GM12878 (cell line): ENCODE measurements at regions not wholly inside any gene's neighbourhood (a gene's known extent, or its start where the extent isn't known, plus 50 kb on each side); places are given as distances from the start of the nearest gene placed in this dataset.
"Not testable (repeated sequence)": the region's sequence is repeated elsewhere in the genome, so short reads cannot be mapped to it uniquely, and the experiment has no call there.

Source experiments
- ATAC-seq: fragments of 200-7000 bp; cut with Tn5 transposase; 3 replicates; pipeline ENCODE4 v1.9.1; 2020; ENCODE audit warnings: mild to moderate bottlenecking, moderate library complexity
- BruUV-seq: library from RNA; stranded (reverse); fragments of 400-500 nt; replicated peaks from 2 replicates; lab custom pipeline; 2021; lab: Mats Ljungman, UMichigan
- CTCF ChIA-PET: fragments of 300-600 bp; sonication (Branson Sonifier 250); formaldehyde crosslinking; extraction: SDS; loops from one replicate; lab custom pipeline; 2021; ENCODE audit warnings: inconsistent platforms; lab: Yijun Ruan, JAX
- POLR2A ChIA-PET: fragments of 350-600 bp; formaldehyde crosslinking; extraction: SDS; loops from one replicate; lab custom pipeline; 2021; ENCODE audit warnings: inconsistent platforms; lab: Charles Lee
- RAD21 ChIA-PET: fragments of 300-600 bp; sonication (Branson Sonifier 250); formaldehyde crosslinking; loops from one replicate; lab custom pipeline; 2023; ENCODE audit warnings: antibody characterized with exemption; ENCODE audit not compliant: unreplicated experiment; lab: Charles Lee
- SMC1A ChIA-PET: fragments of 300-600 bp; sonication (Branson Sonifier 250); formaldehyde crosslinking; loops from one replicate; lab custom pipeline; 2023; ENCODE audit not compliant: unreplicated experiment, uncharacterized antibody; lab: Charles Lee
- DNase-seq: peaks from one replicate; pipeline ENCODE4 v3.0.0-alpha.2; 2011; ENCODE audit warnings: low read depth, low spot score
- FAIRE-seq: peaks from 3 replicates; lab custom pipeline; 2011; peaks lifted over from hg19 to GRCh38; lab: Jason Lieb, UNC
- H2AFZ ChIP-seq: 2 replicates; pipeline ENCODE4 v1.6.0; 2011; ENCODE audit warnings: low read depth, low read length, control low read depth; ENCODE audit not compliant: control insufficient read depth
- H3K27ac ChIP-seq: 2 replicates; pipeline ENCODE4 v1.5.1; 2011; ENCODE audit warnings: control low read depth; ENCODE audit not compliant: control insufficient read depth, insufficient read depth
- H3K27me3 ChIP-seq, 2 experiments: replicated peaks in 1 of 2; 2 replicates each; pipeline versions ENCODE4 v1.6.0 to v1.6.1; 2011; ENCODE audit warnings: low read length in 1 of 2; ENCODE audit not compliant: control insufficient read depth in 2 of 2, insufficient read depth in 2 of 2
- H3K36me3 ChIP-seq, 2 experiments: 2 replicates each; pipeline ENCODE4 v1.5.1; 2011; ENCODE audit warnings: low read length in 1 of 2; ENCODE audit not compliant: control insufficient read depth in 2 of 2, insufficient read depth in 2 of 2
- H3K4me1 ChIP-seq: 2 replicates; pipeline ENCODE4 v1.6.1; 2011; ENCODE audit warnings: mild to moderate bottlenecking, low read length, moderate library complexity, mixed read lengths; ENCODE audit not compliant: control insufficient read depth, insufficient read depth
- H3K4me2 ChIP-seq: 2 replicates; pipeline ENCODE4 v1.6.0; 2011; ENCODE audit warnings: control low read depth; ENCODE audit not compliant: control insufficient read depth, insufficient read depth
- H3K4me3 ChIP-seq: fragments of 200-600 bp; sonication (generic); 2 replicates; pipeline ENCODE4 v1.5.1; 2016
- H3K79me2 ChIP-seq: 2 replicates; pipeline ENCODE4 v1.6.0; 2011; ENCODE audit warnings: low read length; ENCODE audit not compliant: control insufficient read depth, insufficient read depth
- H3K9ac ChIP-seq: 2 replicates; pipeline ENCODE4 v1.8.0; 2011; ENCODE audit warnings: low read length, control low read depth, mixed read lengths; ENCODE audit not compliant: control insufficient read depth, insufficient read depth
- H3K9me3 ChIP-seq: replicated peaks from 3 replicates; pipeline ENCODE4 v1.5.1; 2011; ENCODE audit warnings: mild to moderate bottlenecking, low read length; ENCODE audit not compliant: control insufficient read depth, insufficient read depth
- H4K20me1 ChIP-seq: 2 replicates; pipeline ENCODE4 v1.6.0; 2011; ENCODE audit not compliant: control insufficient read depth, insufficient read depth
- BHLHE40 ChIP-seq, 2 experiments: fragments of 450-650 bp in 1 of 2; IDR thresholded peaks; 2 replicates each; pipeline ENCODE4 v1.6.1; 2011 to 2017; ENCODE audit warnings: low read depth in 2 of 2, borderline replicate concordance in 1 of 2, improper control_type of control experiment in 1 of 2, low read length in 1 of 2, mild to moderate bottlenecking in 1 of 2
- CEBPZ ChIP-seq: fragments of 150-350 bp; IDR thresholded peaks from 2 replicates; pipeline ENCODE4 v1.6.1; 2016; ENCODE audit warnings: low read depth, low read length
- NFYB ChIP-seq: IDR thresholded peaks from 2 replicates; pipeline ENCODE4 v1.6.1; 2011; ENCODE audit warnings: low read depth, mild to moderate bottlenecking, low read length, improper control_type of control experiment, moderate library complexity; ENCODE audit not compliant: insufficient read depth
- POLR2A ChIP-seq: IDR thresholded peaks from 2 replicates; pipeline ENCODE4 v1.6.1; 2011; ENCODE audit warnings: low read depth, mild to moderate bottlenecking, low read length
- SUZ12 ChIP-seq: fragments of 200-600 bp; sonication (generic); IDR thresholded peaks from one replicate; pipeline ENCODE4 v1.6.1; 2018; ENCODE audit warnings: antibody characterized with exemption, mild to moderate bottlenecking; ENCODE audit not compliant: unreplicated experiment
- WGBS: methylation state at CpG from one replicate; pipeline ENCODE4 v1.1.6; 2016; ENCODE audit warnings: low lambda C conversion rate; ENCODE audit not compliant: insufficient replicate concordance, insufficient coverage; ENCODE audit errors: missing lambda C conversion rate; 5-methylcytosine and 5-hydroxymethylcytosine counted together
- in situ Hi-C: fragments of 300-500 bp; cut with MboI; formaldehyde crosslinking; loops from 9 replicates; pipeline ENCODE4 v1.14.3; 2018; ENCODE audit warnings: mixed read lengths
- intact Hi-C: fragments of 100-400 bp; cut with micrococcal nuclease; formaldehyde crosslinking; loops from one replicate; pipeline ENCODE4 v1.14.2; 2022; ENCODE audit not compliant: unreplicated experiment

- TF ChIP-seq CEBPZ (no peak), BHLHE40 (IDR thresholded peaks at IDR 0.05; ENCODE audit: borderline replicate concordance in 1 of 2, low read depth in 2 of 2, low read length in 1 of 2) (no peak), POLR2A (no peak), NFYB (no peak), SUZ12 (no peak)
Observed at GRCh38 chr10:3255075-3255474, 82.5 kb upstream of the PITRM1 start (continued).

GRCh38 chr10:3253974-3254373, 81.4 kb upstream of the PITRM1 start:
- H4K20me1 ChIP-seq, H3K36me3 ChIP-seq, H3K79me2 ChIP-seq, H3K27me3 ChIP-seq, RAD21 ChIA-PET, ATAC-seq, in situ Hi-C loops, H2AFZ ChIP-seq, POLR2A ChIA-PET, intact Hi-C loops, H3K4me2 ChIP-seq, H3K4me1 ChIP-seq, SMC1A ChIA-PET, H3K9ac ChIP-seq, H3K27ac ChIP-seq, H3K4me3 ChIP-seq, FAIRE-seq, BruUV-seq, DNase-seq, H3K9me3 ChIP-seq: not testable (repeated sequence)
- 40% methylated on average over 3 of the region's 3 CpGs for WGBS
- CTCF ChIA-PET = interaction anchor here (0.7 kb wide), 1 partner anchor 14 kb away, joined by 3 read pairs; no protein-coding TSS in a partner anchor
